ENCODE measurements at regions not wholly inside any gene's neighbourhood (a gene's known extent, or its start where the extent isn't known, plus 50 kb on each side); places are given as distances from the start of the nearest gene placed in this dataset.

GRCh38 chr10:91702620-91703019 is 69.7 kb upstream of the PPP1R3C start:
- Histone ChIP-seq H3K4me2 (ENCODE audit: insufficient read depth, low read length) (peak overlapping the region; percentile 55), H3K27ac (ENCODE audit: extremely low read depth, low read depth, low read length) (no peak overlapping the region; the same call in 2 of the 3 replicates), H3K36me3 (ENCODE audit: control insufficient read depth, insufficient read depth, low read length) (no peaks in the 10 kb centered on the region), H2AFZ (ENCODE audit: low read depth, low read length) (peak overlapping the region; percentile 76), H3K27me3 (ENCODE audit: control insufficient read depth in 2 of 2, insufficient read depth in 2 of 2, low read length in 2 of 2) (no peaks in the 10 kb centered on the region), H3K9ac (ENCODE audit: insufficient read depth in 1 of 2, low read depth in 2 of 2, low read length in 2 of 2) (peak overlapping the region in 1 of 2 experiments; percentile 68; a peak in 2 of 4 replicates), H3K79me2 (ENCODE audit: control insufficient read depth, insufficient read depth, low read length) (no peaks in the 10 kb centered on the region), H3K9me3 (replicated peaks; ENCODE audit: control insufficient read depth, insufficient read depth, low read depth, low read length) (no peaks in the 10 kb centered on the region), H3K4me1 (replicated peaks in 1 of 2; ENCODE audit: control insufficient read depth in 2 of 2, insufficient read depth in 2 of 2, low read length in 2 of 2) (peaks cover 0 to 10% of the 10 kb centered on the region in 2 experiments; a peak in 2 of 5 replicates), H3K9me1 (ENCODE audit: control insufficient read depth, insufficient read depth, low read length) (no peaks in the 10 kb centered on the region), H4K20me1 (replicated peaks; ENCODE audit: control insufficient read depth, insufficient read depth, low read length) (no peaks in the 10 kb centered on the region), H3K4me3 (no peak overlapping the region)
- ATAC-seq (peak; percentile 71), FAIRE-seq (no peak), DNase-seq (ENCODE audit: extremely low read depth in 1 of 4, low spot score in 3 of 4) (peak in 1 of 4 experiments; percentile 10)
- CTCF ChIA-PET (ENCODE audit: low intra/inter-chr PET ratio) = no interaction called here
- in situ Hi-C loops (cut with MboI) (no loop called here), intact Hi-C loops (cut with micrococcal nuclease) (no loop called here)
- POLR2A ChIA-PET = no interaction called here
- no TSS peak for BruUV-seq (replicated peaks)
- 0% methylated on average over 4 of the region's 4 CpGs for WGBS (ENCODE audit: insufficient coverage, low coverage, missing lambda C conversion rate)
- no peak for TF ChIP-seq SNIP1 (IDR thresholded peaks at IDR 0.05; ENCODE audit: low read depth)
- TF ChIP-seq CBX3 (IDR thresholded peaks at IDR 0.05; ENCODE audit: borderline replicate concordance in 1 of 2, low read length in 2 of 2) = no peak
- TF ChIP-seq HINFP (tag; conservative IDR thresholded peaks at IDR 0.05; ENCODE audit: low read depth) = no peak
- TF ChIP-seq ELK1 (CRISPR knock-in tag; IDR thresholded peaks at IDR 0.05) = no peak
- TF ChIP-seq ZFPM2 (CRISPR knock-in tag; IDR thresholded peaks at IDR 0.05) = no peak
- TF ChIP-seq HNRNPUL1 (IDR thresholded peaks at IDR 0.05; ENCODE audit: low read length) = no peak
- TF ChIP-seq PCBP2 (IDR thresholded peaks at IDR 0.05; ENCODE audit: low read depth, low read length, poor library complexity, severe bottlenecking) = no peak
- TF ChIP-seq ZNF407 (IDR thresholded peaks at IDR 0.05; ENCODE audit: low read depth) = no peak
- TF ChIP-seq RAD21 (CRISPR knock-in tag; conservative IDR thresholded peaks at IDR 0.05 in 1 of 2, IDR thresholded peaks at IDR 0.05 in 1 of 2) = no peak
- TF ChIP-seq TAL1 (IDR thresholded peaks at IDR 0.05) = no peak
- no peak for TF ChIP-seq POU5F1 (IDR thresholded peaks at IDR 0.05; ENCODE audit: borderline replicate concordance, low read depth, low read length, partially characterized antibody)
- TF ChIP-seq RUNX1 (IDR thresholded peaks at IDR 0.05; ENCODE audit: low read depth) = no peak
